ENCODE measurements at regions not wholly inside any gene's neighbourhood (a gene's known extent, or its start where the extent isn't known, plus 50 kb on each side); places are given as distances from the start of the nearest gene placed in this dataset.

GRCh38 chr6:68443704-68444103 lies 191.4 kb upstream of the ADGRB3 start:
- no peak overlapping the region for H3K18ac ChIP-seq (ENCODE audit: extremely low read depth, low read length)
- no peaks in the 10 kb centered on the region for H3K9me3 ChIP-seq (ENCODE audit: insufficient read depth in 2 of 2, low read depth in 1 of 2, low read length in 1 of 2)
- no peaks in the 10 kb centered on the region for H3K27me3 ChIP-seq (replicated peaks in 1 of 4; ENCODE audit: control insufficient read depth in 3 of 4, extremely low read depth in 1 of 4, insufficient read depth in 3 of 4, low read length in 3 of 4)
- H2BK15ac ChIP-seq (ENCODE audit: low read length): no peak overlapping the region
- H3K36me3 ChIP-seq (ENCODE audit: control insufficient read depth in 2 of 4, insufficient read depth in 4 of 4, low read length in 3 of 4): no peaks in the 10 kb centered on the region
- H3K23ac ChIP-seq (ENCODE audit: insufficient read length): no peak overlapping the region
- H3K79me1 ChIP-seq (ENCODE audit: low read depth, low read length): no peaks in the 10 kb centered on the region
- H3K4ac ChIP-seq (replicated peaks; ENCODE audit: insufficient read length, low read depth, low read length): no peak overlapping the region
- no peaks in the 10 kb centered on the region for H3K79me2 ChIP-seq (ENCODE audit: control insufficient read depth in 1 of 2, insufficient read depth in 2 of 2, low read length in 2 of 2)
- no peak overlapping the region for H3K4me3 ChIP-seq (ENCODE audit: extremely low read depth in 1 of 4, insufficient read depth in 2 of 4, low read depth in 3 of 4, low read length in 4 of 4)
- no peak overlapping the region for H2BK20ac ChIP-seq (ENCODE audit: low read length)
- H4K91ac ChIP-seq (replicated peaks; ENCODE audit: insufficient read length, low read length): no peak overlapping the region
- ChIA-PET CTCF (ENCODE audit: partially characterized antibody) (no interaction called here), POLR2A (ENCODE audit: partially characterized antibody) (no interaction called here)
- no peak overlapping the region for H2BK12ac ChIP-seq (ENCODE audit: low read depth, low read length)
- H3K4me2 ChIP-seq (ENCODE audit: insufficient read depth in 1 of 2, low read depth in 2 of 2, low read length in 2 of 2): no peak overlapping the region
- H4K20me1 ChIP-seq (replicated peaks in 1 of 2; ENCODE audit: control insufficient read depth in 1 of 2, insufficient read depth in 2 of 2, low read length in 2 of 2): no peaks in the 10 kb centered on the region
- H3K56ac ChIP-seq (replicated peaks; ENCODE audit: insufficient read length, low read depth, low read length): no peak overlapping the region
- no peak overlapping the region for H2BK120ac ChIP-seq (replicated peaks; ENCODE audit: low read depth, low read length)
- DNase-seq (ENCODE audit: low read depth in 1 of 2, low spot score in 2 of 2): no peak
- no peak overlapping the region for H2AK5ac ChIP-seq (ENCODE audit: low read depth, low read length)
- no peak overlapping the region for H4K5ac ChIP-seq (ENCODE audit: insufficient read length, low read depth, low read length)
- no peak overlapping the region for H2AFZ ChIP-seq (ENCODE audit: low read length)
- no peak for FAIRE-seq
- no peaks in the 10 kb centered on the region for H3K23me2 ChIP-seq (ENCODE audit: low read depth, low read length)
- H3K4me1 ChIP-seq (replicated peaks in 1 of 4; ENCODE audit: control insufficient read depth in 3 of 4, insufficient read depth in 4 of 4, low read length in 3 of 4): no peaks in the 10 kb centered on the region
- H3K27ac ChIP-seq (ENCODE audit: low read depth, low read length): no peak overlapping the region
- no peak overlapping the region for H4K8ac ChIP-seq (ENCODE audit: extremely low read depth, insufficient read depth, low read length)
- H3K9ac ChIP-seq (replicated peaks in 1 of 4; ENCODE audit: extremely low read depth in 1 of 4, low read depth in 3 of 4, low read length in 3 of 4): no peak overlapping the region
- H3K14ac ChIP-seq (ENCODE audit: insufficient read length): no peak overlapping the region
- H2BK5ac ChIP-seq (ENCODE audit: low read depth, low read length): no peak overlapping the region
- no peak for TF ChIP-seq KDM1A (IDR thresholded peaks at IDR 0.05; ENCODE audit: borderline replicate concordance, low read length)
- TF ChIP-seq PHF8 (conservative IDR thresholded peaks at IDR 0.05; ENCODE audit: low read depth, low read length): no peak
- TF ChIP-seq HDAC6 (IDR thresholded peaks at IDR 0.05; ENCODE audit: low read depth, low read length): no peak
- TF ChIP-seq POLR2AphosphoS5 (IDR thresholded peaks at IDR 0.05; ENCODE audit: low read depth, low read length): no peak
- no peak for TF ChIP-seq SP2 (IDR thresholded peaks at IDR 0.05; ENCODE audit: low read length)
- no peak for TF ChIP-seq TAF1 (IDR thresholded peaks at IDR 0.05; ENCODE audit: low read depth, low read length)
- TF ChIP-seq JUN (IDR thresholded peaks at IDR 0.05; ENCODE audit: low read depth, low read length): no peak
- no peak for TF ChIP-seq RNF2 (IDR thresholded peaks at IDR 0.05; ENCODE audit: borderline replicate concordance, low read depth, low read length, missing control alignments, poor library complexity, severe bottlenecking)
- no peak for TF ChIP-seq ASH2L (IDR thresholded peaks at IDR 0.05; ENCODE audit: low read length)
- TF ChIP-seq, protein P1, sequence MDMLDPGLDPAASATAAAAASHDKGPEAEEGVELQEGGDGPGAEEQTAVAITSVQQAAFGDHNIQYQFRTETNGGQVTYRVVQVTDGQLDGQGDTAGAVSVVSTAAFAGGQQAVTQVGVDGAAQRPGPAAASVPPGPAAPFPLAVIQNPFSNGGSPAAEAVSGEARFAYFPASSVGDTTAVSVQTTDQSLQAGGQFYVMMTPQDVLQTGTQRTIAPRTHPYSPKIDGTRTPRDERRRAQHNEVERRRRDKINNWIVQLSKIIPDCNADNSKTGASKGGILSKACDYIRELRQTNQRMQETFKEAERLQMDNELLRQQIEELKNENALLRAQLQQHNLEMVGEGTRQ (IDR thresholded peaks at IDR 0.05; ENCODE audit: low read length): no peak
- TF ChIP-seq RXRA (IDR thresholded peaks at IDR 0.05; ENCODE audit: insufficient read depth, low read depth, low read length): no peak
- TF ChIP-seq KDM4A (IDR thresholded peaks at IDR 0.05; ENCODE audit: low read depth, low read length, severe bottlenecking): no peak
- TF ChIP-seq SP4 (IDR thresholded peaks at IDR 0.05; ENCODE audit: low read length): no peak
- no peak for TF ChIP-seq RFX5 (IDR thresholded peaks at IDR 0.05; ENCODE audit: borderline replicate concordance, low read depth, low read length)
- TF ChIP-seq SRF (IDR thresholded peaks at IDR 0.05; ENCODE audit: low read depth, low read length): no peak
- TF ChIP-seq SIRT6 (IDR thresholded peaks at IDR 0.05; ENCODE audit: low read length): no peak
- no peak for TF ChIP-seq TBP (IDR thresholded peaks at IDR 0.05; ENCODE audit: low read depth, low read length)

All from H1 (cell line).